GM21786 (cell line): ENCODE measurements at regions not wholly inside any gene's neighbourhood (a gene's known extent, or its start where the extent isn't known, plus 50 kb on each side); places are given as distances from the start of the nearest gene placed in this dataset.
A peak's percentile ranks its signal among the peaks of the same experiment; 100 is the strongest.

ENCODE experiments used
- ATAC-seq: cut with Tn5 transposase; IDR thresholded peaks from one replicate; pipeline ENCODE4 v1.9.1; 2021; ENCODE audit not compliant: unreplicated experiment

DNA sequence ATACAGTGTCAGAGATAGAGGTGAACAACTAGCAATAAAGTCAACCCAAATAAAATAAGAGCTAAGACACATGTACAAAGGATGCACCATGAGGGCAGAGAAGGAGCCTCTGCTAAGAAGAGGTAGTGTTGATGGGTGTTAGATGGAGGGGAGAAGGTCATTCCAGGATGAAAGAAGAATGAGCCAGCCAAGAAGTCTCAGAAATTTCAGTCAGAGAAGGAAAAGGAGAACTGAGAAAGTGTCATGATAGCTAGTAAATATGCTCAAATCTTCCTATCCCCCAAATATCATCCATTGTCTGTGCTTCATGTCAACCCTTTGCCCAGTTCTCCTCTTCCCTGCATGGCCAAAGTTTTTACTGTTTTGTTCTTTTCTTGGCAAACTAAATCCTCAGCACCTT lies 225.2 kb upstream of the BTG1 start:
- ATAC-seq: no peak

DNA sequence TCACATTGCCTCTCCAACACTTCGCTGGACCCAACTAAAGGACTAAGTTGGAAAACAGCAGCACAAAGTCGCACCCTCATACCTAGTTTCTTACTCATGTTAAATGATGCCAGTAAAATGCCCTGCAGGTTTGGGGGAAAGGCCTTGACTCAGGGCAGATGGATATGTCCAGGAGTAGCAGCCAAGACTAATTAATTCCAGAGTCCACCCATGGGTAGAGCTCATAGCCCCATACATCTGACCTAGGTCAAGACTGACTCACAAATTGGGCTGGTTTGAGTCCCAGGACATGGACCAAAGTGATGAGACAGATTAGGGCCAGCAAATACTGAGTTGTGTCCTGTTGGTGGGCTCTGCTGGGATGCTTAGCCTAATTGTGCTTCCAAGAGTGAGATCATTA lies 224.0 kb upstream of the BTG1 start:
- no peak for ATAC-seq

- no peak for ATAC-seq
Observed at GRCh38 chr12:92369056-92369455, 223.4 kb upstream of the BTG1 start.

DNA sequence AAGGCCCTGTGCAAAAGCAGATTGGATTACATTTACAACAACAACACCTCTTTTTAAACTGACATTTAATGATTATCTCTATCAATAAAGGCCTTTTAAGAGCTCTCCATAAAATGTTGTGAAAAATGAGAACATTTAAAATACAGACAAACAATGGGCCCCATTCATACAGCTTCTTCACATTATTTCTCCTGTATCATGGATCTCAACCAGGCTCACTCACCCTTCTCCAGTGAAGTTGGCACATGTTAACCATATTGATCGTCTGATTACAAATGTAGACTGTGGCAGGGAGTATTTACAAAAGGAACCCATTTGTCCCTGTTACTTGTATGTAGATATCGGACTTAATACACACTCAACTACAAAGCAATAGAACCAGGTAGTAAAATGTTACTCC lies 220.2 kb upstream of the BTG1 start:
- no peak for ATAC-seq

- ATAC-seq: no peak
Observed at GRCh38 chr12:92365333-92365732, 219.7 kb upstream of the BTG1 start.

DNA sequence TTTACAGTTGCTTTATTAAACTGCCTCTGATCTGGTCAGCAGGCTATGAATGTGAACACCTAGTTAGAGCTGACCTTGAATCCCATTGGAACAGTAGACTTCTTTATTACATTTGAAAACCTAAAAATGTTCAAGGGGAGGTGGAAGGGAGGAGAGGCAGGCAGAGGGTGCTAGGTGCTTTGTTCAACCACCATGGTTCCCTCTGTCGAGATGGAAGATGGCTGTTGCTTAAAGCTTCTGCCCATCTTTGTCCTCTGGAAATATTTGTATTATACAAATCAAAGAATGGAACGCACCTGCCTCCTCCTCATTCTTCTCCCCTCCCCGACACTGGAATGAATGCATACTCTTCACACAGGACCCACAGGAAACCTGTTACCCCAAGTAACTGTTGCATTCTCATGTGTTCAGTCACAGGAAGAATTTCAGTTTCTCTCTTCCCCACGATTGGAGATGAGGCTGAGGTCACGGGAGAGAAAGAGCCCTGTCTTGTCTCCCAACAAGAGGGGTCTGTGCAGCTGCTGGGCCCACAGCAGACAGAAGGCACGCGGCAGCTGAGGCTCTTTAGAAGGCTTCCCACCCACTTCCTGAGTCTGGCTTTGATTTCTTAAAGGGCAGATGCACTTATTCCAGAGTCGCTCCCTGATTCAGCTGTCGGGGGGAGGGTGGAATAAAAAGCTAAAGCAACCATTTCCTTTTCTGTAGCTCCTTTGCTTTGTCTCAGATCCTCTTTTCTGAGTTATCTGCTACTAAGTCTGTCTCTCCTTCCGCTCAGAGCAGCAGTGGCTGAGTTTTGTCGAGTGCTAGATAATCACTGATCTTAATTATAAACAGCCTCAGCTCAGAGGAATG lies 217.9 kb upstream of the BTG1 start:
- peak; percentile 57 for ATAC-seq

- peak; percentile 48 for ATAC-seq
Observed at GRCh38 chr12:92362785-92363184, 217.1 kb upstream of the BTG1 start.

- no peak for ATAC-seq
Observed at GRCh38 chr12:92362126-92362525, 216.5 kb upstream of the BTG1 start.

- no peak for ATAC-seq
Observed at GRCh38 chr12:92360543-92360942, 214.9 kb upstream of the BTG1 start.

- ATAC-seq: no peak
Observed at GRCh38 chr12:92359581-92360209, 214.0 kb upstream of the BTG1 start.

GRCh38 chr12:92357584-92358261 lies 212.1 kb upstream of the BTG1 start:
- ATAC-seq: no peak

DNA sequence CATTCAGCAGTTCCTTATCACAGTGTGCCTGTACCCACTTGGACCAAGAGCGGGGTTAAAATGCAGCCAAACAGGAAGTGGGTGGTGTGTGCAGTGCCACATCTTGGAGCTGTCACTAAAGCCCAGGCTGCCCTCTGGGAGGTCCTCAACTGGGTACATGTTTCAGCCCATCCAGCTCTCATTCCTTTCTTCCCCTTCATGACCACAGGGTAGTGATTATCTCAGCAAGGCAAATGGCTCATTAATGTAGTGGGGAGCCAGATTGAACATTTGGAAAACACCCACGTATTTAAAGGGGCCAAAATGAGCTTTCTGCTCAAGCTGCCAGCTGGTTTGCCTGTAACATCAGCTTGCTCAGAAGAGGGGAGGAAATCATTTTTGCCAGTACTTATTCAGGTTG lies 210.8 kb upstream of the BTG1 start:
- ATAC-seq: no peak

- ATAC-seq: no peak
Observed at GRCh38 chr12:92349635-92350034, 204.0 kb upstream of the BTG1 start.

GRCh38 chr12:92342574-92342973 lies 196.9 kb upstream of the BTG1 start:
- ATAC-seq: no peak

DNA sequence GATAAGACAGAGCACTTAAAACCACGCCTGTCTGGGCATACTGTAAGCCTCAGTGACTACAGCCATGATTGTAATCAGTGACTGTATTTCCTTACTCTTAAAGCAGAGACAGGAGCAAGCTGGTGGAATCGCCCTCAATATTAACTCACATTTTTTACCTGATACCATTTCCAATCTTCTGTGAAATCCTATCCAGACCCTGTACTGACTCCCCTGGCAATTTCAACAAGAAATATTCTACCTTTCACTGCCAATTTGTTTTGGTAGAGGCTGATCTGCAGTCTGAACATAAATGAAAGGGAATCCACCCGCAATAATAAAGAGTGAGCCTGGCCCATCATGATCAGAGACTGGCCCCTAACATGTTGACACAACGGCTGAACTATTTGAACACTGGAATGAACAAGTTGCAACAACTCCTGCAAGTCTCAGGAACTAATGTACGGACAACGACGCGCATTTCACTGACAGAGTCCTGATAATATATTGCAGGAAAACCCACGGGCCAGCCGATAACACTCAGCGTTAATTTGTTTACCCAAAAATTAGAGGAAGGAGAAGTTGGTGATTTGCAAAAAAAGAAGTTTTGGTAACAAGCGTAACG lies 195.5 kb upstream of the BTG1 start:
- ATAC-seq: peak; percentile 77

- ATAC-seq: no peak
Observed at GRCh38 chr12:92340441-92341064, 194.9 kb upstream of the BTG1 start.

- ATAC-seq: no peak
Observed at GRCh38 chr12:92340003-92340402, 194.4 kb upstream of the BTG1 start.

DNA sequence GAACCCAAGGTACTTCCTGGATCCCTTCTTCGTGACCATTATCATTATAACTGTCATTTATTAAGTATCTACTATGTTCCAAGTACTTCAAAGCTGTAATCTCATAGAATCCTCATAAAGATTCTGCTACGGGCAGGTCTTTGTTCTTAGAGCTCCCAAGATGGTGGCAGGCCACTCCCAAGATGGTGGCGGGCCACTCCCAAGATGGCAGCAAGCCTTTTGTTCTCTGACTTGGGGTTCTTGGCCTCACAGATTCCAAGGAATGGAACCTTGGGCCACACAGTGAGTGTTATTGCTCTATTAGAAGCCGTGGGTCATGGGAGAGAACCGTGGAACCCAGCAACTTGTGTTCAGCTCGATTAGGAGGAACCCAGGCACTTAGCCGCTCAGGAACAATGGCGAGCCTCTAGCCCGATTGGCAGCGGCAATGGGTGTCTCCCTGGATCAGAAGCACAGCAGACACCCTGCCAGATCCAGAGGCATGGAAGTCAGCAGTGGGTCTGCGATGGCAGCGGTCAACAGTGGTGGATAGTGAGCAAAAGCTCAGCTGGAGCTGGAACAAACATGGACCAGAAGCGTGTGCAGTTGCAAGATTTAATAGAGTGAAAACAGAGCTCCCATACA lies 193.7 kb upstream of the BTG1 start:
- no peak for ATAC-seq

DNA sequence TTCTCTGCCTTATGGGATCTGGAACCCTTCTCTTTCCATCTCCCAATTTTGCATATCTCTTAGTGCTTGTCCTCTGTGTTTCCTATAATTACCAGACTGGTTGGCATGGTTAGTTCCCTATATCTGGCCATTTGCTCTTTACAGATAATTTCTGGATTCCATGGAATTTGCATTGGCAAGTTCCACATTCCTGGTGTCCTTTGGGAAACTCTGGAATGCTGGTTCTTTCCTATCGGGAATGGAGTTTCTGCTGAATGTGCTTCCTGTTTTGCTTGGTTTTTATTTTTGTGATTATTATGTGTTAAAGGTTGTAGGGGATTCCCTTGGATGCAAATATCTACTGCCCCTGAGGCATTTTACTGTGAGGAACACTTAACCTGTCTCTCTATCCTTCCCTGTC lies 193.0 kb upstream of the BTG1 start:
- ATAC-seq: no peak

GRCh38 chr12:92338102-92338501 lies 192.5 kb upstream of the BTG1 start:
- ATAC-seq: no peak

GRCh38 chr12:92337128-92337527 lies 191.5 kb upstream of the BTG1 start:
- no peak for ATAC-seq
